ENCODE measurements at regions not wholly inside any gene's neighbourhood (a gene's known extent, or its start where the extent isn't known, plus 50 kb on each side); places are given as distances from the start of the nearest gene placed in this dataset.

- DNase-seq (ENCODE audit: low read depth in 1 of 2, low spot score in 1 of 2), result no peak
- H3K27ac ChIP-seq (replicated peaks), result no peak overlapping the region
- H3K27me3 ChIP-seq (ENCODE audit: insufficient read depth, poor library complexity, severe bottlenecking), result no peaks in the 10 kb centered on the region
- no peak overlapping the region for H3K4me3 ChIP-seq (replicated peaks; ENCODE audit: insufficient read depth, low read length)
- no peak for TF ChIP-seq GABPA (IDR thresholded peaks at IDR 0.05; ENCODE audit: low read depth)
- TF ChIP-seq CTCF (IDR thresholded peaks at IDR 0.05; ENCODE audit: insufficient read depth, low read length), result no peak
- TF ChIP-seq REST (IDR thresholded peaks at IDR 0.05; ENCODE audit: insufficient replicate concordance, low read depth), result no peak
- no peak for TF ChIP-seq POLR2AphosphoS5 (IDR thresholded peaks at IDR 0.05; ENCODE audit: low read depth)
- TF ChIP-seq SPI1 (IDR thresholded peaks at IDR 0.05; ENCODE audit: borderline replicate concordance, low read depth), result no peak
These were observed 630.2 kb upstream of the PCDH9 start for GRCh38 chr13:67860315-67860714.

DNA sequence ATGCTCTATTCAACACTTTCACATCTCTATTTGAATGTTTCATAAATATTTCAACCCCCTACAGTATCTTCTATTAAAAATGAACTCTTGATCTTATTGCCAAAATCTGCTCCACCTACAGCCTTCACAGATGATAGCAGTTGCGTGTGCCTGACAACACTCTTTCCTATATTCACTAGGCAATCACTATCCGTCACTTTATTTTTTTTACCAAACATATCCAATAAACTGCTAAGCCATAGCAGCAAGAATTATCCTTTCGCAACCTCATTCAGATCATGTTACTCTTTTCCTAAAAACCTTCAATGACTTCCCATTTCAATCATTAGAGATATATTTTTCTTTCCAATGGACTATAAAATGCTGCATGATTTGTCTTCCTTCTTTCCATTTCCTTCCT is 629.8 kb upstream of the PCDH9 start:
- no peak for DNase-seq (ENCODE audit: low read depth in 1 of 2, low spot score in 1 of 2)
- TF ChIP-seq REST (IDR thresholded peaks at IDR 0.05; ENCODE audit: insufficient replicate concordance, low read depth), result no peak
- TF ChIP-seq GABPA (IDR thresholded peaks at IDR 0.05; ENCODE audit: low read depth), result no peak
- TF ChIP-seq POLR2AphosphoS5 (IDR thresholded peaks at IDR 0.05; ENCODE audit: low read depth), result no peak
- TF ChIP-seq CTCF (IDR thresholded peaks at IDR 0.05; ENCODE audit: insufficient read depth, low read length), result no peak
- no peak for TF ChIP-seq SPI1 (IDR thresholded peaks at IDR 0.05; ENCODE audit: borderline replicate concordance, low read depth)
- H3K27me3 ChIP-seq (ENCODE audit: insufficient read depth, poor library complexity, severe bottlenecking), result no peaks in the 10 kb centered on the region
- no peak overlapping the region for H3K4me3 ChIP-seq (replicated peaks; ENCODE audit: insufficient read depth, low read length)
- H3K27ac ChIP-seq (replicated peaks), result no peak overlapping the region

GRCh38 chr13:67857581-67858310 is 627.6 kb upstream of the PCDH9 start:
- no peak for DNase-seq (ENCODE audit: low read depth in 1 of 2, low spot score in 1 of 2)
- Histone ChIP-seq H3K4me3 (replicated peaks; ENCODE audit: insufficient read depth, low read length) (no peak overlapping the region), H3K27me3 (ENCODE audit: insufficient read depth, poor library complexity, severe bottlenecking) (no peaks in the 10 kb centered on the region), H3K27ac (replicated peaks) (no peak overlapping the region)
- TF ChIP-seq REST (IDR thresholded peaks at IDR 0.05; ENCODE audit: insufficient replicate concordance, low read depth) (no peak), CTCF (IDR thresholded peaks at IDR 0.05; ENCODE audit: insufficient read depth, low read length) (no peak), SPI1 (IDR thresholded peaks at IDR 0.05; ENCODE audit: borderline replicate concordance, low read depth) (no peak), GABPA (IDR thresholded peaks at IDR 0.05; ENCODE audit: low read depth) (no peak), POLR2AphosphoS5 (IDR thresholded peaks at IDR 0.05; ENCODE audit: low read depth) (no peak)

All from HL-60 (cell line).